Urinary bladder (tissue), 3 donors: ENCODE measurements at regions not wholly inside any gene's neighbourhood (a gene's known extent, or its start where the extent isn't known, plus 50 kb on each side); places are given as distances from the start of the nearest gene placed in this dataset.

Experiments used
- DNase-seq: peaks from one replicate; pipeline ENCODE4 v3.0.0-alpha.2; 2015; ENCODE audit errors: extremely low spot score
- H3K27ac ChIP-seq: one replicate; pipeline ENCODE4 v1.5.1; 2013; ENCODE audit warnings: low read depth, mild to moderate bottlenecking, moderate library complexity
- H3K36me3 ChIP-seq: one replicate; pipeline ENCODE4 v1.6.1; 2013; ENCODE audit warnings: mild to moderate bottlenecking, moderate library complexity; ENCODE audit not compliant: insufficient read depth
- H3K4me1 ChIP-seq: one replicate; pipeline ENCODE4 v1.6.1; 2013; ENCODE audit warnings: mild to moderate bottlenecking, moderate library complexity; ENCODE audit not compliant: insufficient read depth
- H3K4me3 ChIP-seq: one replicate; pipeline ENCODE4 v1.5.1; 2013; ENCODE audit warnings: low read depth, low read length
- WGBS: extraction: QIAGEN DNeasy Blood & Tissue Kit; methylation state at CpG from one replicate; pipeline ENCODE4 v1.1.7; 2013; 5-methylcytosine and 5-hydroxymethylcytosine counted together
- donor health status: healthy with polysubstance abuse.
- donor health status: healthy.

- Histone ChIP-seq H3K27ac (no peak overlapping the region), H3K4me1 (no peaks in the 10 kb centered on the region), H3K36me3 (no peaks in the 10 kb centered on the region), H3K4me3 (no peak overlapping the region)
- 97% methylated on average over 4 of the region's 4 CpGs for WGBS
- no peak for DNase-seq
Measured at GRCh38 chr11:95494167-95494566, 263.2 kb upstream of the SESN3 start.

- no peak overlapping the region for H3K4me3 ChIP-seq
- no peaks in the 10 kb centered on the region for H3K4me1 ChIP-seq
- no peak overlapping the region for H3K27ac ChIP-seq
- 61% methylated on average over 1 of the region's 1 CpG for WGBS
- no peaks in the 10 kb centered on the region for H3K36me3 ChIP-seq
- DNase-seq = no peak
Measured at GRCh38 chr11:95490625-95491024, 259.6 kb upstream of the SESN3 start.

GRCh38 chr11:95487938-95488337, 256.9 kb upstream of the SESN3 start:
- Histone ChIP-seq H3K4me3 (no peak overlapping the region), H3K4me1 (no peaks in the 10 kb centered on the region), H3K36me3 (no peaks in the 10 kb centered on the region), H3K27ac (no peak overlapping the region)
- DNase-seq = no peak
- WGBS = 69% methylated on average over 5 of the region's 5 CpGs

- no peak for DNase-seq
- Histone ChIP-seq H3K4me3 (no peak overlapping the region), H3K27ac (no peak overlapping the region), H3K4me1 (no peaks in the 10 kb centered on the region), H3K36me3 (no peaks in the 10 kb centered on the region)
- WGBS = 64% methylated on average over 2 of the region's 2 CpGs
Measured at GRCh38 chr11:95487391-95487790, 256.4 kb upstream of the SESN3 start.

- Histone ChIP-seq H3K27ac (no peak overlapping the region), H3K36me3 (no peaks in the 10 kb centered on the region), H3K4me1 (no peaks in the 10 kb centered on the region), H3K4me3 (no peak overlapping the region)
- no peak for DNase-seq
- WGBS = 93% methylated on average over 9 of the region's 9 CpGs
Measured at GRCh38 chr11:95486979-95487378, 256.0 kb upstream of the SESN3 start.

- DNase-seq = no peak
- Histone ChIP-seq H3K36me3 (no peaks in the 10 kb centered on the region), H3K4me3 (no peak overlapping the region), H3K27ac (no peak overlapping the region), H3K4me1 (no peaks in the 10 kb centered on the region)
- 78% methylated on average over 2 of the region's 2 CpGs for WGBS
Measured at GRCh38 chr11:95486466-95486865, 255.5 kb upstream of the SESN3 start.

GRCh38 chr11:95485115-95485900, 254.3 kb upstream of the SESN3 start:
- H3K4me3 ChIP-seq = no peak overlapping the region
- no peak overlapping the region for H3K27ac ChIP-seq
- DNase-seq = no peak
- no peaks in the 10 kb centered on the region for H3K4me1 ChIP-seq
- no peaks in the 10 kb centered on the region for H3K36me3 ChIP-seq
- WGBS = 99% methylated on average over 2 of the region's 2 CpGs

GRCh38 chr11:95483339-95483738, 252.3 kb upstream of the SESN3 start:
- no peak for DNase-seq
- WGBS = 90% methylated on average over 4 of the region's 4 CpGs

GRCh38 chr11:95478003-95478402, 247.0 kb upstream of the SESN3 start:
- DNase-seq = no peak
- Histone ChIP-seq H3K4me3 (no peak overlapping the region), H3K36me3 (no peaks in the 10 kb centered on the region), H3K27ac (no peak overlapping the region), H3K4me1 (no peaks in the 10 kb centered on the region)

More at GRCh38 chr11:95483339-95483738, 252.3 kb upstream of the SESN3 start:
- Histone ChIP-seq H3K27ac (no peak overlapping the region), H3K36me3 (no peaks in the 10 kb centered on the region), H3K4me1 (no peaks in the 10 kb centered on the region), H3K4me3 (no peak overlapping the region)

- WGBS = 77% methylated on average over 2 of the region's 2 CpGs
- Histone ChIP-seq H3K36me3 (no peaks in the 10 kb centered on the region), H3K4me3 (no peak overlapping the region), H3K27ac (no peak overlapping the region), H3K4me1 (no peaks in the 10 kb centered on the region)
- no peak for DNase-seq
Measured at GRCh38 chr11:95469258-95469657, 238.3 kb upstream of the SESN3 start.

GRCh38 chr11:95466416-95466815, 235.4 kb upstream of the SESN3 start:
- Histone ChIP-seq H3K27ac (no peak overlapping the region), H3K4me3 (no peak overlapping the region), H3K36me3 (no peaks in the 10 kb centered on the region), H3K4me1 (no peaks in the 10 kb centered on the region)
- DNase-seq = no peak

- Histone ChIP-seq H3K36me3 (no peaks in the 10 kb centered on the region), H3K4me3 (no peak overlapping the region), H3K27ac (no peak overlapping the region), H3K4me1 (no peaks in the 10 kb centered on the region)
- no peak for DNase-seq
- WGBS = 83% methylated on average over 7 of the region's 7 CpGs
Measured at GRCh38 chr11:95465887-95466286, 234.9 kb upstream of the SESN3 start.

GRCh38 chr11:95461858-95462257, 230.9 kb upstream of the SESN3 start:
- H3K36me3 ChIP-seq = no peaks in the 10 kb centered on the region
- H3K4me1 ChIP-seq = peaks cover 1% of the 10 kb centered on the region
- no peak for DNase-seq
- H3K4me3 ChIP-seq = no peak overlapping the region
- H3K27ac ChIP-seq = no peak overlapping the region

- H3K27ac ChIP-seq = no peak overlapping the region
- H3K36me3 ChIP-seq = no peaks in the 10 kb centered on the region
- peaks cover 1% of the 10 kb centered on the region for H3K4me1 ChIP-seq
- DNase-seq = no peak
- WGBS = 74% methylated on average over 2 of the region's 2 CpGs
- no peak overlapping the region for H3K4me3 ChIP-seq
Measured at GRCh38 chr11:95461348-95461747, 230.3 kb upstream of the SESN3 start.
